ENCODE measurements at regions not wholly inside any gene's neighbourhood (a gene's known extent, or its start where the extent isn't known, plus 50 kb on each side); places are given as distances from the start of the nearest gene placed in this dataset.

DNA sequence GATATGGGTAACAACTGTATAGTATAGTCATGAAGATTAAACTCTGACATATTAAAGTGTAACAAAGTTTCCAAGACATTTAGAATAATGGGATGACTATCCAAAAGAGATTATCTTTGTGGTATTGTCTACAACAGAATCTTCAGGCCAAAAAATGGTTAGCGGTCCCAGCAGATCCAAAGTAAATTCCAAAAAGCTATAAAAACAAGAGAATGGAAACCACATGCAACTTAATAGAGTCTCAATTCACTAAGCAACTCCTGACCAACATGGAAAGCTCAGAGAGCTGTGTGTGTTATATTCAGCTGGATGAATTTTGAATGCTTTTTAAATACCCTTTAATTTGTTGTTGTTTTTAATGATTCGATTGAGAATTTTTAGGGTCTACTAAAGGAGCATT lies 688.2 kb downstream of the CETN3 start:
- TF ChIP-seq, protein P1, sequence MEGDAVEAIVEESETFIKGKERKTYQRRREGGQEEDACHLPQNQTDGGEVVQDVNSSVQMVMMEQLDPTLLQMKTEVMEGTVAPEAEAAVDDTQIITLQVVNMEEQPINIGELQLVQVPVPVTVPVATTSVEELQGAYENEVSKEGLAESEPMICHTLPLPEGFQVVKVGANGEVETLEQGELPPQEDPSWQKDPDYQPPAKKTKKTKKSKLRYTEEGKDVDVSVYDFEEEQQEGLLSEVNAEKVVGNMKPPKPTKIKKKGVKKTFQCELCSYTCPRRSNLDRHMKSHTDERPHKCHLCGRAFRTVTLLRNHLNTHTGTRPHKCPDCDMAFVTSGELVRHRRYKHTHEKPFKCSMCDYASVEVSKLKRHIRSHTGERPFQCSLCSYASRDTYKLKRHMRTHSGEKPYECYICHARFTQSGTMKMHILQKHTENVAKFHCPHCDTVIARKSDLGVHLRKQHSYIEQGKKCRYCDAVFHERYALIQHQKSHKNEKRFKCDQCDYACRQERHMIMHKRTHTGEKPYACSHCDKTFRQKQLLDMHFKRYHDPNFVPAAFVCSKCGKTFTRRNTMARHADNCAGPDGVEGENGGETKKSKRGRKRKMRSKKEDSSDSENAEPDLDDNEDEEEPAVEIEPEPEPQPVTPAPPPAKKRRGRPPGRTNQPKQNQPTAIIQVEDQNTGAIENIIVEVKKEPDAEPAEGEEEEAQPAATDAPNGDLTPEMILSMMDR (IDR thresholded peaks at IDR 0.05), result no peak
- no peak for TF ChIP-seq POLR2A (IDR thresholded peaks at IDR 0.05)
